OCI-LY7 (cell line): ENCODE measurements at regions not wholly inside any gene's neighbourhood (a gene's known extent, or its start where the extent isn't known, plus 50 kb on each side); places are given as distances from the start of the nearest gene placed in this dataset.
"Not testable (repeated sequence)": the region's sequence is repeated elsewhere in the genome, so short reads cannot be mapped to it uniquely, and the experiment has no call there.

Experiments used
- BruUV-seq: library from RNA; stranded (reverse); fragments of 400-500 nt; replicated peaks from 2 replicates; lab custom pipeline; 2021; lab: Mats Ljungman, UMichigan
- CTCF ChIA-PET: fragments of 300-600 bp; sonication (Branson Sonifier 250); formaldehyde crosslinking; loops from one replicate; lab custom pipeline; 2022; ENCODE audit warnings: antibody characterized with exemption; ENCODE audit not compliant: unreplicated experiment; lab: Charles Lee
- POLR2A ChIA-PET: fragments of 300-600 bp; sonication (Branson Sonifier 250); formaldehyde crosslinking; loops from one replicate; lab custom pipeline; 2022; ENCODE audit warnings: antibody characterized with exemption; lab: Charles Lee
- DNase-seq: peaks from one replicate; pipeline ENCODE4 v3.0.0-alpha.2; 2015; ENCODE audit warnings: low spot score
- H2AFZ ChIP-seq: fragments of 200-600 bp; sonication (generic), shearing (Covaris generic); 2 replicates; pipeline ENCODE4 v1.6.1; 2014; ENCODE audit warnings: mild to moderate bottlenecking, antibody characterized with exemption, low read length, moderate library complexity
- H3K27ac ChIP-seq: fragments of 200-600 bp; sonication (generic); 2 replicates; pipeline ENCODE4 v1.5.1; 2014; ENCODE audit warnings: mixed run types, low read depth, mild to moderate bottlenecking, moderate library complexity, low read length, inconsistent platforms; ENCODE audit not compliant: poor library complexity, severe bottlenecking
- H3K36me3 ChIP-seq: fragments of 200-600 bp; sonication (generic); 2 replicates; pipeline ENCODE4 v1.6.1; 2014; ENCODE audit warnings: mild to moderate bottlenecking, antibody characterized with exemption, low read length, moderate library complexity, mixed read lengths; ENCODE audit not compliant: insufficient read depth
- H3K4me1 ChIP-seq: fragments of 200-600 bp; sonication (generic); 2 replicates; pipeline ENCODE4 v1.5.1; 2014; ENCODE audit warnings: mild to moderate bottlenecking, low read length; ENCODE audit not compliant: insufficient read depth, poor library complexity, severe bottlenecking
- H3K4me2 ChIP-seq: fragments of 200-600 bp; sonication (generic); 2 replicates; pipeline ENCODE4 v1.6.1; 2014; ENCODE audit warnings: mild to moderate bottlenecking, low read length
- H3K4me3 ChIP-seq: fragments of 200-600 bp; sonication (generic); 2 replicates; pipeline ENCODE4 v1.5.1; 2014; ENCODE audit warnings: mild to moderate bottlenecking, low read depth, low read length; ENCODE audit not compliant: poor library complexity, severe bottlenecking
- H3K79me2 ChIP-seq: fragments of 200-600 bp; sonication (generic); 2 replicates; pipeline ENCODE4 v1.6.1; 2016; ENCODE audit warnings: low read depth, mild to moderate bottlenecking, low read length, moderate library complexity, mixed read lengths; ENCODE audit not compliant: insufficient read depth
- H3K9me2 ChIP-seq: fragments of 200-600 bp; sonication (generic); 2 replicates; pipeline ENCODE4 v1.6.1; 2016; ENCODE audit warnings: mild to moderate bottlenecking, low read length, mixed read lengths; ENCODE audit not compliant: insufficient read depth
- H3K9me3 ChIP-seq: fragments of 200-600 bp; sonication (generic); 2 replicates; pipeline ENCODE4 v1.6.1; 2014; ENCODE audit warnings: mild to moderate bottlenecking, mixed run types, low read length, mixed read lengths
- H4K20me1 ChIP-seq: fragments of 200-600 bp; sonication (generic); 2 replicates; pipeline ENCODE4 v1.6.1; 2014; ENCODE audit warnings: mild to moderate bottlenecking, antibody characterized with exemption, low read length, moderate library complexity, mixed read lengths; ENCODE audit not compliant: insufficient read depth
- intact Hi-C: fragments of 100-400 bp; cut with micrococcal nuclease; formaldehyde crosslinking; loops from one replicate; pipeline ENCODE4 v1.10.0; 2022; ENCODE audit not compliant: unreplicated experiment

DNA sequence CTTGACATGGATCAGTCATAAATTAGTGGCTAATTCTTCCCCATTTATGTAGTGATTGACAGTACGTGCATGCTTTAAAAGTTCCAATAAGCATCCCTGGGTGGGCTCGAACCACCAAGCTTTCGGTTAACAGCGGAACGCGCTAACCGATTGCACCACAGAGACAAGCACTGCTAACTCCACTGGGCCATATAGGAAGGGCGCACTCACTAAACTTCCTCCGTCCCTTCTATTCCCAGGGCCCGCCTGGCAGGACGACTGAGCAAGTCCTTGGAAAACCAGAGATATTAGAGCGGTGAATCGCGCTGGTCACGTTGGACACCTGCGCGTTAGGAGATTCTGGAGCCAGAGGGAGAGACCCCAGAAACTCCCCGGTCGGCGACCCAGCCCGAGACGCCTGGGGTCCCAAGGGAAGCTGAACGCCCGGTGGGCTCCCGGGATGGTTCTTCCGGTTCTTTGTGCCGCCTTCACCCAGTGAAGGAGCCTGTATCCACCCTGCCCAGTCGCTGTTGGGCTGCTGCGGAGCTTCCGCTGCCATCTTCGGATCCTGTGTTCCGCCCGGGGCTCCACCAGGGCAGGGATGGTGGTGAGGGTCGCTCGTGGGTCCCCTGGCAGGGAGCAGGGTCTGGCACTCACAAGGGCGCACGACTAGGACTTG is 62.8 kb downstream of the PPIAL4C start:
- CTCF ChIA-PET, intact Hi-C loops, H3K4me3 ChIP-seq, H3K36me3 ChIP-seq, H3K4me1 ChIP-seq, H3K79me2 ChIP-seq, H3K27ac ChIP-seq, H4K20me1 ChIP-seq, H3K9me3 ChIP-seq, H3K9me2 ChIP-seq, POLR2A ChIA-PET, H3K4me2 ChIP-seq, DNase-seq, H2AFZ ChIP-seq, BruUV-seq: not testable (repeated sequence)

DNA sequence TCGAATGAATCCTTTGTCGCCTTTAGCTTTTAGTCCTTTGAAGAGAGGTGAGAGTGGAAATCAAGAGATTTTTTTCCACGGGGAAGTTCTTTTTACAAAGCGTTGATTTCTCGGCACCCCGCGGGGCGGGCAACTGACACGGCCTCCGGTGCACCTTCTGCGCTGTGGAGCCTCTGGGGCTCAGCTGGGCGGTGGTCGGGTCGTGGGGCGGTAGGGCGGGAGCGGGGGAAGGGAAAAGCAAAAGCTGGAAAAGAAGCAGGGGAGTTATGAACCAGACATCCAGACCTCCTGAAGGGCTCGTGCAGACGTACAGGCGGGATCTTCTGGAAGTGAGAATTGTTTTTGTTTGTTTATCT is 63.3 kb downstream of the PPIAL4C start:
- H3K4me3 ChIP-seq, POLR2A ChIA-PET, H3K36me3 ChIP-seq, H2AFZ ChIP-seq, H3K27ac ChIP-seq, DNase-seq, H3K4me2 ChIP-seq, H3K4me1 ChIP-seq, CTCF ChIA-PET, intact Hi-C loops, H4K20me1 ChIP-seq, H3K9me2 ChIP-seq, H3K9me3 ChIP-seq, H3K79me2 ChIP-seq: not testable (repeated sequence)
- TSS peak; percentile 32 for BruUV-seq

DNA sequence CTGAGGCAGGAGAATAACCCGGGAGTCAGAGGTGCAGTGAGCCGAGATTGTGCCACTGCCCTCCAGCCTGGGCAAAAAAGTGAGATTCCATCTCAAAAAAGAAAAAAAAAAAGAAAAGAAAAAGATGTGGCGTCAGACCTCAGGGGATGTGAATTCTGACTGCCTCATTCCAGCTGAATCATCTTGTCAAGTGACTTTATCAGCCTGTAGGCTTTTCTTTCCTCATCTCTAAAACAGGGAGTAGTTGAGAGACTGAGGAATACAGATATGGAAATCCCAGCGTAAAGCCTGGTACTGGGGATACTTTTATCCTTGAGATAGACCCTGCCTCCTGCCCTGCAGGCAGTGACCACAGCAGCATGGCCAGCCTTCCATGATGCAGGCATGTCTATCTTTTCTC is 74.1 kb downstream of the PPIAL4C start:
- H3K27ac ChIP-seq, H3K9me2 ChIP-seq, H3K36me3 ChIP-seq, H2AFZ ChIP-seq, H3K9me3 ChIP-seq, POLR2A ChIA-PET, BruUV-seq, H3K4me3 ChIP-seq, H4K20me1 ChIP-seq, H3K79me2 ChIP-seq, intact Hi-C loops, DNase-seq, H3K4me2 ChIP-seq, CTCF ChIA-PET, H3K4me1 ChIP-seq: not testable (repeated sequence)

DNA sequence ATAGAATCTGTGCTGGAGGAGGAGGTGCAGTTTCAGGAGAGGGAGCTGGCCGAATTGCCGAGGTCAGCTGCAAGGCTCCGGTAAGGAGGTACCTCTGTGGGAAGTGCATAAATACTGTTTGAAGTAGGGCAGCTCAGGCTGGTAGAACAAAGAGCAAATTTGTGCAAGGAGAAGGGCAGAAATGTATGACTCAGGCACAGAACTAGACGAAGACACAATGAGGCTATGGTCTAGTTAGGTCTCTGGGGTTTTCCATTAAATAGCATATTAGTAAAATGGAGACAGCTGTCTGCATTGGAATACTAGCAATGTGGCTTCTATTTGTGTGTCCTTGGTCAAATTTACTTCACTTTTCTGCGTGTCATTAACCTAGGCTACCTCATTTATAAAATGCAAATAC is 74.5 kb downstream of the PPIAL4C start:
- H3K4me3 ChIP-seq, DNase-seq, POLR2A ChIA-PET, H3K4me1 ChIP-seq, H3K36me3 ChIP-seq, intact Hi-C loops, H2AFZ ChIP-seq, H3K79me2 ChIP-seq, BruUV-seq, H4K20me1 ChIP-seq, H3K4me2 ChIP-seq, CTCF ChIA-PET, H3K9me2 ChIP-seq, H3K9me3 ChIP-seq, H3K27ac ChIP-seq: not testable (repeated sequence)

DNA sequence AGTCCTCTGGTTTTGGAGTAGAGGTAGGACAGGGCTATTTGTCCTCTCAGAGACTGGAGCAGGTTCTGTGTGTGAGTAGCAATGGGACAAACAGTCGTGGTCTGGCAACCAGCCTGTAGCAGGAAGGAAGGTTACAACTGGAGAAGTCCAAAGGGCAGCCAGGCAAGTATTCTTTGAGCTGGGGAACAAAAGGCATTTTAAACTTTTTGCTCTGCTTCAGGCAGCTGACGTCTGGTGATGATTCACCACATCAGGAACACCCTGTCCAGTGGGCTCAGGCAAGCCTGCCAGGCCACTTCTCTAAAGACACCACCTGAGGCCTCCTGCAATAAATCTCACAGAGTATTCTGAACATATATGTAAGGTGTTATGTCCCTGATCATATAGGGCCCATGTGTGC is 81.0 kb downstream of the PPIAL4C start:
- H2AFZ ChIP-seq, BruUV-seq, H3K4me3 ChIP-seq, H3K9me3 ChIP-seq, H3K4me2 ChIP-seq, H3K9me2 ChIP-seq, CTCF ChIA-PET, H3K36me3 ChIP-seq, intact Hi-C loops, H4K20me1 ChIP-seq, DNase-seq, POLR2A ChIA-PET, H3K79me2 ChIP-seq, H3K4me1 ChIP-seq, H3K27ac ChIP-seq: not testable (repeated sequence)

DNA sequence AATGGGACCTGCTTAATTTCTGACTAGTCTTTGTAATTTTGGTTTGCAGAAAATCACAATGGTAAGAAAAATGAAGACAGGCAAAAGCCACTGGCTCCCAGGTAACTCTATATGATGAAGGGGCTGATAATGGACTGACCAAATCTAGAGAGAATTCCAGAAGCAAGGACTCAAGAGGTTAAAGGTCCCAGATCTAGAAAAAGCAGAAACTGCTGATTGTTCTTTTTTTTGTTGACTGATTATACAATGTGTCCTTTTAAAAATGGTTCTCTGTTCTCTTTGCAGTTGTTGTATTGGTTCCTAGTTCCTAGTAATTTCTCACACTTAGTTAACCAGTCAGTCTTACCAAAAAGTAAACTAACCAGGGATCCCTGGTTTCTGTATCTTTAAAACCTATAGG is 81.4 kb downstream of the PPIAL4C start:
- H3K4me2 ChIP-seq, H3K27ac ChIP-seq, H3K36me3 ChIP-seq, H3K4me3 ChIP-seq, POLR2A ChIA-PET, BruUV-seq, H2AFZ ChIP-seq, CTCF ChIA-PET, H3K9me3 ChIP-seq, intact Hi-C loops, H3K9me2 ChIP-seq, H3K4me1 ChIP-seq, H3K79me2 ChIP-seq, DNase-seq, H4K20me1 ChIP-seq: not testable (repeated sequence)

DNA sequence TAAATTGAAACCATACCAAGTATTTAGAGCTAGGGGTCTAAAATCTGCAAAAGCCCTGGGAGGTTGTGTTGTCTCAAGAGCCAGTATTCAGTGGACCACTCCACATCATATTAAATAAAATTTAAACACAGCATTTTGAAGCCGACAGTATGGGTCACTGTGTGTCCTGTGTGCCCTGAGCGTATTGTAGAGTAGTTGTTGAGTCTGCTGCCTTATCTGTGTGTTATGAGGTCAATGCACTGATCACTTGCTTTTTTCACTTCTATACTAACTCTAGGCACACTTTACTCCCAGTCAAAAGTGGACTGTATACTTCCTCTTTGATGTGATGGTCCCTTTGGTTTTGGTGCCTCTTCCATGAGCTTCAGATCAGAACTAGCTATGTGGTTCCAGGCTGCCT is 81.9 kb downstream of the PPIAL4C start:
- H3K9me2 ChIP-seq, H3K27ac ChIP-seq, H3K36me3 ChIP-seq, BruUV-seq, H3K9me3 ChIP-seq, H4K20me1 ChIP-seq, H2AFZ ChIP-seq, DNase-seq, H3K4me3 ChIP-seq, H3K79me2 ChIP-seq, CTCF ChIA-PET, intact Hi-C loops, H3K4me2 ChIP-seq, H3K4me1 ChIP-seq, POLR2A ChIA-PET: not testable (repeated sequence)
